Stimulated activated CD4-positive, alpha-beta T cell treated with anti-CD3 and anti-CD28 coated beads, TNF-alpha, amount 100 ng/mL, for 48 hours (primary cell): ENCODE measurements at regions not wholly inside any gene's neighbourhood (a gene's known extent, or its start where the extent isn't known, plus 50 kb on each side); places are given as distances from the start of the nearest gene placed in this dataset.
"Not testable (repeated sequence)": the region's sequence is repeated elsewhere in the genome, so short reads cannot be mapped to it uniquely, and the experiment has no call there.

ENCODE experiments used
- DNase-seq, 3 donors: peaks; one replicate each; pipeline ENCODE4 v3.0.0-alpha.2; 2020; ENCODE audit warnings: low read depth in 3 of 3

GRCh38 chr9:115543511-115543910 lies 425.6 kb upstream of the TNC start:
- DNase-seq, result no peak

- DNase-seq, result no peak
Measured at GRCh38 chr9:115548609-115549260, 430.8 kb upstream of the TNC start.

- no peak for DNase-seq
Measured at GRCh38 chr9:115551396-115551795, 433.4 kb upstream of the TNC start.

- no peak for DNase-seq
Measured at GRCh38 chr9:115553060-115553773, 435.3 kb upstream of the TNC start.

- no peak for DNase-seq
Measured at GRCh38 chr9:115556432-115556831, 438.5 kb upstream of the TNC start.

- DNase-seq, result no peak
Measured at GRCh38 chr9:115575147-115575546, 457.2 kb upstream of the TNC start.

GRCh38 chr9:115585458-115585857 lies 467.5 kb upstream of the TNC start:
- not testable (repeated sequence) for DNase-seq

GRCh38 chr9:115587310-115587709 lies 469.4 kb upstream of the TNC start:
- DNase-seq, result no peak

- no peak for DNase-seq
Measured at GRCh38 chr9:115590011-115590410, 472.1 kb upstream of the TNC start.

- no peak for DNase-seq
Measured at GRCh38 chr9:115591584-115591984, 473.6 kb upstream of the TNC start.

GRCh38 chr9:115593587-115594091 lies 475.7 kb upstream of the TNC start:
- DNase-seq, result no peak

- DNase-seq, result no peak
Measured at GRCh38 chr9:115594557-115594956, 476.6 kb upstream of the TNC start.

GRCh38 chr9:115596021-115596745 lies 478.2 kb upstream of the TNC start:
- no peak for DNase-seq

- DNase-seq, result no peak
Measured at GRCh38 chr9:115596746-115597080, 478.8 kb upstream of the TNC start.

- no peak for DNase-seq
Measured at GRCh38 chr9:115597330-115597895, 479.5 kb upstream of the TNC start.

GRCh38 chr9:115598751-115599150 lies 480.8 kb upstream of the TNC start:
- no peak for DNase-seq

GRCh38 chr9:115599898-115600297 lies 481.9 kb upstream of the TNC start:
- DNase-seq, result no peak

- no peak for DNase-seq
Measured at GRCh38 chr9:115601434-115601833, 483.5 kb upstream of the TNC start.

- no peak for DNase-seq
Measured at GRCh38 chr9:115604831-115605483, 487.0 kb upstream of the TNC start.

GRCh38 chr9:115606838-115607237 lies 488.9 kb upstream of the TNC start:
- DNase-seq, result no peak

GRCh38 chr9:115614326-115614999 lies 496.5 kb upstream of the TNC start:
- DNase-seq, result no peak
